SK-N-SH treated with all-trans-retinoic acid at 6 μM for 48 hours (cell line): ENCODE measurements at regions not wholly inside any gene's neighbourhood (a gene's known extent, or its start where the extent isn't known, plus 50 kb on each side); places are given as distances from the start of the nearest gene placed in this dataset.

Experiments used
- ISL1 ChIP-seq: fragments of 250-450 bp; sonication (Bioruptor Pico); IDR thresholded peaks from 2 replicates; pipeline ENCODE4 v2.1.2; 2022; ENCODE audit warnings: mild to moderate bottlenecking, moderate library complexity
- OSR1 ChIP-seq: fragments of 250-450 bp; sonication (Bioruptor Pico); IDR thresholded peaks from 2 replicates; pipeline ENCODE4 v1.8.0; 2022; ENCODE audit warnings: moderate library complexity, mild to moderate bottlenecking, inconsistent platforms
- PPARA ChIP-seq: fragments of 250-450 bp; sonication (Bioruptor Pico); IDR thresholded peaks from 2 replicates; pipeline ENCODE4 v1.5.0; 2020; ENCODE audit warnings: mild to moderate bottlenecking, borderline replicate concordance
- RARB ChIP-seq: fragments of 250-450 bp; sonication (Bioruptor Pico); IDR thresholded peaks from 2 replicates; pipeline ENCODE4 v1.8.0; 2021; ENCODE audit warnings: mild to moderate bottlenecking, moderate library complexity
- TOX ChIP-seq: fragments of 250-450 bp; sonication (Bioruptor Pico); IDR thresholded peaks from 2 replicates; pipeline ENCODE4 v1.8.0; 2021; ENCODE audit warnings: mild to moderate bottlenecking, moderate library complexity, borderline replicate concordance
- ZFP3 ChIP-seq: fragments of 250-450 bp; sonication (Bioruptor Pico); IDR thresholded peaks from 2 replicates; pipeline ENCODE4 v1.5.0; 2020; ENCODE audit warnings: mild to moderate bottlenecking, moderate library complexity
- ZFP30 ChIP-seq: fragments of 450-650 bp; formaldehyde crosslinking; IDR thresholded peaks from 2 replicates; pipeline ENCODE4 v1.5.0; 2022; ENCODE audit warnings: mild to moderate bottlenecking, moderate library complexity
- TF ChIP-seq, protein P1 (sequence below): fragments of 250-450 bp; sonication (Bioruptor Pico); IDR thresholded peaks from 2 replicates; pipeline ENCODE4 v1.5.1; 2020; ENCODE audit warnings: low read depth, mild to moderate bottlenecking, moderate library complexity
- TF ChIP-seq, protein P2 (sequence below): fragments of 250-450 bp; sonication (Bioruptor Pico); IDR thresholded peaks from 2 replicates; pipeline ENCODE4 v1.8.0; 2020; ENCODE audit warnings: mild to moderate bottlenecking, moderate library complexity, borderline replicate concordance

- TF ChIP-seq ISL1 (CRISPR knock-in tag) (no peak), ZFP30 (no peak), TOX (CRISPR knock-in tag) (no peak), ZFP3 (CRISPR knock-in tag) (no peak), RARB (no peak), OSR1 (CRISPR knock-in tag) (no peak), PPARA (no peak)
- TF ChIP-seq, protein P1, sequence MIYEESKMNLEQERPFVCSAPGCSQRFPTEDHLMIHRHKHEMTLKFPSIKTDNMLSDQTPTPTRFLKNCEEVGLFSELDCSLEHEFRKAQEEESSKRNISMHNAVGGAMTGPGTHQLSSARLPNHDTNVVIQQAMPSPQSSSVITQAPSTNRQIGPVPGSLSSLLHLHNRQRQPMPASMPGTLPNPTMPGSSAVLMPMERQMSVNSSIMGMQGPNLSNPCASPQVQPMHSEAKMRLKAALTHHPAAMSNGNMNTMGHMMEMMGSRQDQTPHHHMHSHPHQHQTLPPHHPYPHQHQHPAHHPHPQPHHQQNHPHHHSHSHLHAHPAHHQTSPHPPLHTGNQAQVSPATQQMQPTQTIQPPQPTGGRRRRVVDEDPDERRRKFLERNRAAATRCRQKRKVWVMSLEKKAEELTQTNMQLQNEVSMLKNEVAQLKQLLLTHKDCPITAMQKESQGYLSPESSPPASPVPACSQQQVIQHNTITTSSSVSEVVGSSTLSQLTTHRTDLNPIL (CRISPR knock-in tag) = no peak
- TF ChIP-seq, protein P2, sequence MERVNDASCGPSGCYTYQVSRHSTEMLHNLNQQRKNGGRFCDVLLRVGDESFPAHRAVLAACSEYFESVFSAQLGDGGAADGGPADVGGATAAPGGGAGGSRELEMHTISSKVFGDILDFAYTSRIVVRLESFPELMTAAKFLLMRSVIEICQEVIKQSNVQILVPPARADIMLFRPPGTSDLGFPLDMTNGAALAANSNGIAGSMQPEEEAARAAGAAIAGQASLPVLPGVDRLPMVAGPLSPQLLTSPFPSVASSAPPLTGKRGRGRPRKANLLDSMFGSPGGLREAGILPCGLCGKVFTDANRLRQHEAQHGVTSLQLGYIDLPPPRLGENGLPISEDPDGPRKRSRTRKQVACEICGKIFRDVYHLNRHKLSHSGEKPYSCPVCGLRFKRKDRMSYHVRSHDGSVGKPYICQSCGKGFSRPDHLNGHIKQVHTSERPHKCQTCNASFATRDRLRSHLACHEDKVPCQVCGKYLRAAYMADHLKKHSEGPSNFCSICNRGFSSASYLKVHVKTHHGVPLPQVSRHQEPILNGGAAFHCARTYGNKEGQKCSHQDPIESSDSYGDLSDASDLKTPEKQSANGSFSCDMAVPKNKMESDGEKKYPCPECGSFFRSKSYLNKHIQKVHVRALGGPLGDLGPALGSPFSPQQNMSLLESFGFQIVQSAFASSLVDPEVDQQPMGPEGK (CRISPR knock-in tag) = no peak
Measured at GRCh38 chr6:142696123-142697000, 248.6 kb downstream of the HIVEP2 start.
